GM12878 (cell line): ENCODE measurements at regions not wholly inside any gene's neighbourhood (a gene's known extent, or its start where the extent isn't known, plus 50 kb on each side); places are given as distances from the start of the nearest gene placed in this dataset. TPM values are rescaled to one million over a fixed set of nuclear protein-coding genes. Genes with fewer than 3 reads are reported as not detected.
"Not testable (repeated sequence)": the region's sequence is repeated elsewhere in the genome, so short reads cannot be mapped to it uniquely, and the experiment has no call there.

Experiments used
- ATAC-seq: fragments of 200-7000 bp; cut with Tn5 transposase; 3 replicates; pipeline ENCODE4 v1.9.1; 2020; ENCODE audit warnings: mild to moderate bottlenecking, moderate library complexity
- BruUV-seq: library from RNA; stranded (reverse); fragments of 400-500 nt; replicated peaks from 2 replicates; lab custom pipeline; 2021; lab: Mats Ljungman, UMichigan
- CTCF ChIA-PET: fragments of 300-600 bp; sonication (Branson Sonifier 250); formaldehyde crosslinking; extraction: SDS; loops from one replicate; lab custom pipeline; 2021; ENCODE audit warnings: inconsistent platforms; lab: Yijun Ruan, JAX
- POLR2A ChIA-PET: fragments of 350-600 bp; formaldehyde crosslinking; extraction: SDS; loops from one replicate; lab custom pipeline; 2021; ENCODE audit warnings: inconsistent platforms; lab: Charles Lee
- RAD21 ChIA-PET: fragments of 300-600 bp; sonication (Branson Sonifier 250); formaldehyde crosslinking; loops from one replicate; lab custom pipeline; 2023; ENCODE audit warnings: antibody characterized with exemption; ENCODE audit not compliant: unreplicated experiment; lab: Charles Lee
- SMC1A ChIA-PET: fragments of 300-600 bp; sonication (Branson Sonifier 250); formaldehyde crosslinking; loops from one replicate; lab custom pipeline; 2023; ENCODE audit not compliant: unreplicated experiment, uncharacterized antibody; lab: Charles Lee
- DNase-seq: peaks from one replicate; pipeline ENCODE4 v3.0.0-alpha.2; 2011; ENCODE audit warnings: low read depth, low spot score
- FAIRE-seq: peaks from 3 replicates; lab custom pipeline; 2011; peaks lifted over from hg19 to GRCh38; lab: Jason Lieb, UNC
- H2AFZ ChIP-seq: 2 replicates; pipeline ENCODE4 v1.6.0; 2011; ENCODE audit warnings: low read depth, low read length, control low read depth; ENCODE audit not compliant: control insufficient read depth
- H3K27ac ChIP-seq: 2 replicates; pipeline ENCODE4 v1.5.1; 2011; ENCODE audit warnings: control low read depth; ENCODE audit not compliant: control insufficient read depth, insufficient read depth
- H3K27me3 ChIP-seq, 2 experiments: replicated peaks in 1 of 2; 2 replicates each; pipeline versions ENCODE4 v1.6.0 to v1.6.1; 2011; ENCODE audit warnings: low read length in 1 of 2; ENCODE audit not compliant: control insufficient read depth in 2 of 2, insufficient read depth in 2 of 2
- H3K36me3 ChIP-seq, 2 experiments: 2 replicates each; pipeline ENCODE4 v1.5.1; 2011; ENCODE audit warnings: low read length in 1 of 2; ENCODE audit not compliant: control insufficient read depth in 2 of 2, insufficient read depth in 2 of 2
- H3K4me1 ChIP-seq: 2 replicates; pipeline ENCODE4 v1.6.1; 2011; ENCODE audit warnings: mild to moderate bottlenecking, low read length, moderate library complexity, mixed read lengths; ENCODE audit not compliant: control insufficient read depth, insufficient read depth
- H3K4me2 ChIP-seq: 2 replicates; pipeline ENCODE4 v1.6.0; 2011; ENCODE audit warnings: control low read depth; ENCODE audit not compliant: control insufficient read depth, insufficient read depth
- H3K4me3 ChIP-seq: fragments of 200-600 bp; sonication (generic); 2 replicates; pipeline ENCODE4 v1.5.1; 2016
- H3K79me2 ChIP-seq: 2 replicates; pipeline ENCODE4 v1.6.0; 2011; ENCODE audit warnings: low read length; ENCODE audit not compliant: control insufficient read depth, insufficient read depth
- H3K9ac ChIP-seq: 2 replicates; pipeline ENCODE4 v1.8.0; 2011; ENCODE audit warnings: low read length, control low read depth, mixed read lengths; ENCODE audit not compliant: control insufficient read depth, insufficient read depth
- H3K9me3 ChIP-seq: replicated peaks from 3 replicates; pipeline ENCODE4 v1.5.1; 2011; ENCODE audit warnings: mild to moderate bottlenecking, low read length; ENCODE audit not compliant: control insufficient read depth, insufficient read depth
- H4K20me1 ChIP-seq: 2 replicates; pipeline ENCODE4 v1.6.0; 2011; ENCODE audit not compliant: control insufficient read depth, insufficient read depth
- CTCF ChIP-seq, 3 experiments: IDR thresholded peaks in 2 of 3; conservative IDR thresholded peaks in 1 of 3; 2 replicates each; pipeline ENCODE4 v1.5.1; 2011; ENCODE audit warnings: low read depth in 3 of 3, low read length in 3 of 3, mild to moderate bottlenecking in 3 of 3, control low read depth in 2 of 3, moderate library complexity in 2 of 3, inconsistent platforms in 1 of 3, mixed read lengths in 1 of 3; ENCODE audit not compliant: control insufficient read depth in 2 of 3, insufficient read depth in 1 of 3; ENCODE audit errors: extremely low read depth in 1 of 3
- RAD21 ChIP-seq: IDR thresholded peaks from 2 replicates; pipeline ENCODE4 v1.6.1; 2011; ENCODE audit warnings: mild to moderate bottlenecking, low read depth, low read length, moderate library complexity; ENCODE audit not compliant: insufficient read depth
- WGBS: methylation state at CpG from one replicate; pipeline ENCODE4 v1.1.6; 2016; ENCODE audit warnings: low lambda C conversion rate; ENCODE audit not compliant: insufficient replicate concordance, insufficient coverage; ENCODE audit errors: missing lambda C conversion rate; 5-methylcytosine and 5-hydroxymethylcytosine counted together
- in situ Hi-C: fragments of 300-500 bp; cut with MboI; formaldehyde crosslinking; loops from 9 replicates; pipeline ENCODE4 v1.14.3; 2018; ENCODE audit warnings: mixed read lengths
- intact Hi-C: fragments of 100-400 bp; cut with micrococcal nuclease; formaldehyde crosslinking; loops from one replicate; pipeline ENCODE4 v1.14.2; 2022; ENCODE audit not compliant: unreplicated experiment
- small RNA-seq: library from RNA; depleted of rRNA; stranded (forward); fragments of <200 nt; gene quantifications from one replicate; pipeline ENCODE3, GENCODE V24; 2014

GRCh38 chr16:33844533-33844932, 385.1 kb downstream of the TP53TG3F start:
- H2AFZ ChIP-seq, RAD21 ChIA-PET, H4K20me1 ChIP-seq, H3K4me3 ChIP-seq, FAIRE-seq, H3K27ac ChIP-seq, H3K9ac ChIP-seq, H3K4me1 ChIP-seq, intact Hi-C loops, BruUV-seq, H3K9me3 ChIP-seq, SMC1A ChIA-PET, DNase-seq, H3K79me2 ChIP-seq, H3K4me2 ChIP-seq, H3K27me3 ChIP-seq, in situ Hi-C loops, H3K36me3 ChIP-seq, POLR2A ChIA-PET, CTCF ChIA-PET: not testable (repeated sequence)
- 19% methylated on average over 4 of the region's 10 CpGs for WGBS
- ATAC-seq = peak; percentile 71
- TF ChIP-seq CTCF (IDR thresholded peaks at IDR 0.05 in 2 of 3, conservative IDR thresholded peaks at IDR 0.05 in 1 of 3; ENCODE audit: control insufficient read depth in 2 of 3, extremely low read depth in 1 of 3, insufficient read depth in 1 of 3, low read depth in 3 of 3, low read length in 3 of 3) (peak in 1 of 3 experiments; percentile 20; a peak in 1 of 6 replicates), RAD21 (0 out of 2 replicates have a peak, but pooled peaks have one; percentile 11)

Small RNAs in the stretch of these regions (small RNA-seq; reads per million reads assigned to genes)
- gene AC136428.2 (not detected), gene ENPP7P13 (not detected)
